Stomach (tissue), 4 donors: ENCODE measurements at regions not wholly inside any gene's neighbourhood (a gene's known extent, or its start where the extent isn't known, plus 50 kb on each side); places are given as distances from the start of the nearest gene placed in this dataset.
"Not testable (repeated sequence)": the region's sequence is repeated elsewhere in the genome, so short reads cannot be mapped to it uniquely, and the experiment has no call there.

Experiments
- CTCF ChIP-seq, 7 experiments: fragments of 450-650 bp in 4 of 7; fragments of 200-600 bp in 3 of 7; sonication (generic) in 3 of 7; IDR thresholded peaks; one replicate each; pipeline ENCODE4 v1.5.1; 2016 to 2019; ENCODE audit warnings: antibody characterized with exemption in 7 of 7, control low read depth in 2 of 7, mild to moderate bottlenecking in 1 of 7
- EP300 ChIP-seq: sonication (generic); formaldehyde crosslinking; IDR thresholded peaks from one replicate; pipeline ENCODE4 v1.6.1; 2017; ENCODE audit warnings: antibody characterized with exemption
- POLR2A ChIP-seq, 4 donors: fragments of 450-650 bp; IDR thresholded peaks; one replicate each; pipeline ENCODE4 v1.6.1; 2016; ENCODE audit warnings: antibody characterized with exemption in 4 of 4, control low read depth in 2 of 4, mild to moderate bottlenecking in 1 of 4, moderate library complexity in 1 of 4
- POLR2AphosphoS5 ChIP-seq, 3 donors: sonication (generic); formaldehyde crosslinking; IDR thresholded peaks; one replicate each; pipeline ENCODE4 v1.6.1; 2016; ENCODE audit warnings: antibody characterized with exemption in 3 of 3

- TF ChIP-seq CTCF (IDR thresholded peaks at IDR 0.05); POLR2AphosphoS5 (IDR thresholded peaks at IDR 0.05); EP300; POLR2A (IDR thresholded peaks at IDR 0.05): not testable (repeated sequence)
Measured at GRCh38 chrX:51159378-51159777, 173.2 kb upstream of the NUDT10 start.
